Liver (tissue), 8 donors: ENCODE measurements at regions not wholly inside any gene's neighbourhood (a gene's known extent, or its start where the extent isn't known, plus 50 kb on each side); places are given as distances from the start of the nearest gene placed in this dataset.

Experiments used
- DNase-seq: peaks from one replicate; pipeline ENCODE4 v3.0.0-alpha.2; 2017; ENCODE audit warnings: low spot score
- H3K27ac ChIP-seq, 2 donors: one replicate each; pipeline ENCODE4 v1.7.0; 2013; ENCODE audit warnings: inconsistent platforms in 2 of 2, low read length in 2 of 2, control low read depth in 1 of 2, low read depth in 1 of 2, mild to moderate bottlenecking in 1 of 2
- H3K27me3 ChIP-seq, 4 donors: one replicate each; pipeline versions ENCODE4 v1.6.1 to v1.7.0; 2013; ENCODE audit warnings: low read length in 3 of 4, inconsistent platforms in 1 of 4, mild to moderate bottlenecking in 1 of 4, moderate library complexity in 1 of 4; ENCODE audit not compliant: control insufficient read depth in 4 of 4, insufficient read depth in 4 of 4
- H3K36me3 ChIP-seq, 4 donors: one replicate each; pipeline versions ENCODE4 v1.6.1 to v1.7.0; 2013; ENCODE audit warnings: low read length in 3 of 4, mild to moderate bottlenecking in 3 of 4, low read depth in 1 of 4, moderate library complexity in 1 of 4; ENCODE audit not compliant: control insufficient read depth in 4 of 4, insufficient read depth in 3 of 4
- H3K4me1 ChIP-seq, 4 donors: one replicate each; pipeline versions ENCODE4 v1.6.1 to v1.7.0; 2013; ENCODE audit warnings: low read length in 3 of 4, mild to moderate bottlenecking in 3 of 4, moderate library complexity in 1 of 4; ENCODE audit not compliant: control insufficient read depth in 4 of 4, insufficient read depth in 4 of 4
- H3K4me3 ChIP-seq, 3 donors: one replicate each; pipeline versions ENCODE4 v1.6.1 to v1.7.0; 2013; ENCODE audit warnings: low read length in 3 of 3, control low read depth in 1 of 3, low read depth in 1 of 3, mild to moderate bottlenecking in 1 of 3
- H3K9ac ChIP-seq, 2 donors: one replicate each; pipeline ENCODE4 v1.7.0; 2013; ENCODE audit warnings: low read length in 2 of 2, mild to moderate bottlenecking in 2 of 2, moderate library complexity in 2 of 2, control low read depth in 1 of 2, low read depth in 1 of 2
- H3K9me3 ChIP-seq, 4 donors: one replicate each; pipeline versions ENCODE4 v1.6.1 to v1.7.0; 2013; ENCODE audit warnings: low read length in 3 of 4; ENCODE audit not compliant: control insufficient read depth in 4 of 4
- CTCF ChIP-seq: fragments of 150-350 bp; IDR thresholded peaks from 2 replicates; pipeline ENCODE4 v1.5.1; 2017; ENCODE audit warnings: improper control_type of control experiment, low read depth, low read length; ENCODE audit not compliant: missing input control
- EGR1 ChIP-seq, 2 donors: IDR thresholded peaks; 2 replicates each; pipeline ENCODE4 v1.6.1; 2016 to 2018; ENCODE audit warnings: antibody characterized with exemption in 2 of 2, low read depth in 2 of 2
- FOXA1 ChIP-seq: IDR thresholded peaks from 2 replicates; pipeline ENCODE4 v1.6.1; 2016; ENCODE audit warnings: antibody characterized with exemption
- FOXA2 ChIP-seq: IDR thresholded peaks from 2 replicates; pipeline ENCODE4 v1.6.1; 2016; ENCODE audit warnings: antibody characterized with exemption
- GABPA ChIP-seq, 2 donors: IDR thresholded peaks in 1 of 2; conservative IDR thresholded peaks in 1 of 2; 2 replicates each; pipeline ENCODE4 v1.6.1; 2016; ENCODE audit warnings: antibody characterized with exemption in 2 of 2, mild to moderate bottlenecking in 1 of 2, moderate library complexity in 1 of 2
- HNF4A ChIP-seq, 2 donors: conservative IDR thresholded peaks; 2 replicates each; pipeline ENCODE4 v1.6.1; 2016; ENCODE audit warnings: antibody characterized with exemption in 2 of 2, mild to moderate bottlenecking in 2 of 2
- HNF4G ChIP-seq: IDR thresholded peaks from 2 replicates; pipeline ENCODE4 v1.6.1; 2016; ENCODE audit warnings: antibody characterized with exemption
- JUND ChIP-seq, 2 donors: IDR thresholded peaks; 2 replicates each; pipeline ENCODE4 v1.6.1; 2016; ENCODE audit warnings: antibody characterized with exemption in 2 of 2
- MAX ChIP-seq: IDR thresholded peaks from 2 replicates; pipeline ENCODE4 v1.6.1; 2016; ENCODE audit warnings: antibody characterized with exemption
- RAD21 ChIP-seq, 2 donors: IDR thresholded peaks; 2 replicates each; pipeline ENCODE4 v1.6.1; 2016; ENCODE audit warnings: antibody characterized with exemption in 2 of 2, mild to moderate bottlenecking in 2 of 2
- REST ChIP-seq: IDR thresholded peaks from 2 replicates; pipeline ENCODE4 v1.6.1; 2016; ENCODE audit warnings: antibody characterized with exemption, mild to moderate bottlenecking
- RXRA ChIP-seq, 2 donors: IDR thresholded peaks; 2 replicates each; pipeline ENCODE4 v1.6.1; 2017 to 2018; ENCODE audit warnings: antibody characterized with exemption in 2 of 2, mild to moderate bottlenecking in 1 of 2
- SP1 ChIP-seq: IDR thresholded peaks from 2 replicates; pipeline ENCODE4 v1.6.1; 2018; ENCODE audit warnings: antibody characterized with exemption, mild to moderate bottlenecking
- TAF1 ChIP-seq: conservative IDR thresholded peaks from 2 replicates; pipeline ENCODE4 v1.6.1; 2016; ENCODE audit warnings: antibody characterized with exemption, mild to moderate bottlenecking
- YY1 ChIP-seq: IDR thresholded peaks from 2 replicates; pipeline ENCODE4 v1.6.1; 2016; ENCODE audit warnings: antibody characterized with exemption, mild to moderate bottlenecking
- ZBTB33 ChIP-seq: IDR thresholded peaks from 2 replicates; pipeline ENCODE4 v1.6.1; 2016; ENCODE audit warnings: antibody characterized with exemption
- WGBS: extraction: QIAGEN DNeasy Blood & Tissue Kit; methylation state at CpG from one replicate; pipeline ENCODE4 v1.1.7; 2013; 5-methylcytosine and 5-hydroxymethylcytosine counted together
- donor health status: healthy.
- donor health status: healthy.
- donor health status: healthy.
- donor health status: healthy.
- donor health status: healthy.

- no peak for DNase-seq
- no peak overlapping the region for H3K27ac ChIP-seq
- H3K9me3 ChIP-seq, result no peaks in the 10 kb centered on the region
- TF ChIP-seq RAD21 (IDR thresholded peaks at IDR 0.05) (no peak), MAX (no peak)
- H3K4me1 ChIP-seq, result no peaks in the 10 kb centered on the region
- no peak overlapping the region for H3K4me3 ChIP-seq
- H3K27me3 ChIP-seq, result peaks cover 0 to 3% (median 0%) of the 10 kb centered on the region in 4 donors
- WGBS, result 81% methylated on average over 5 of the region's 5 CpGs
- no peaks in the 10 kb centered on the region for H3K36me3 ChIP-seq
- no peak overlapping the region for H3K9ac ChIP-seq
Observed at GRCh38 chr6:18562726-18563125, 175.6 kb downstream of the RNF144B start.

GRCh38 chr6:18564775-18565174 is 177.6 kb downstream of the RNF144B start:
- Histone ChIP-seq H3K9me3 (no peaks in the 10 kb centered on the region), H3K9ac (no peak overlapping the region), H3K4me1 (no peaks in the 10 kb centered on the region), H3K27me3 (peaks cover 0 to 3% (median 0%) of the 10 kb centered on the region in 4 donors), H3K4me3 (no peak overlapping the region), H3K36me3 (no peaks in the 10 kb centered on the region), H3K27ac (no peak overlapping the region)
- 93% methylated on average over 3 of the region's 3 CpGs for WGBS
- TF ChIP-seq CTCF (no peak), EGR1 (IDR thresholded peaks at IDR 0.05; ENCODE audit: low read depth in 2 of 2) (no peak), RXRA (IDR thresholded peaks at IDR 0.05) (no peak), RAD21 (IDR thresholded peaks at IDR 0.05) (no peak), YY1 (no peak), JUND (IDR thresholded peaks at IDR 0.05) (no peak), TAF1 (no peak), HNF4G (no peak), GABPA (IDR thresholded peaks at IDR 0.05 in 1 of 2, conservative IDR thresholded peaks at IDR 0.05 in 1 of 2) (no peak), FOXA1 (no peak), SP1 (no peak), MAX (no peak), ZBTB33 (no peak), FOXA2 (no peak), REST (no peak), HNF4A (conservative IDR thresholded peaks at IDR 0.05) (no peak)
- no peak for DNase-seq
